Psoas muscle (tissue), 7 donors: ENCODE measurements at regions not wholly inside any gene's neighbourhood (a gene's known extent, or its start where the extent isn't known, plus 50 kb on each side); places are given as distances from the start of the nearest gene placed in this dataset.

Experiments used
- ATAC-seq, 4 donors: fragments of 200-7000 bp; cut with Tn5 transposase; one replicate each; pipeline ENCODE4 v1.9.1; 2020; ENCODE audit warnings: moderate library complexity in 3 of 4, mild to moderate bottlenecking in 2 of 4
- DNase-seq, 2 donors: peaks; one replicate each; pipeline ENCODE4 v3.0.0-alpha.2; 2020
- H3K27ac ChIP-seq: fragments of 200-600 bp; one replicate; pipeline ENCODE4 v1.8.0; 2022
- H3K27me3 ChIP-seq, 3 donors: fragments of 200-600 bp in 1 of 3; one replicate each; pipeline versions ENCODE4 v1.6.1 to v1.8.0; 2013 to 2022; ENCODE audit warnings: low read length in 2 of 3, mild to moderate bottlenecking in 2 of 3, moderate library complexity in 1 of 3; ENCODE audit not compliant: insufficient read depth in 3 of 3
- H3K36me3 ChIP-seq, 2 donors: fragments of 200-600 bp in 1 of 2; one replicate each; pipeline versions ENCODE4 v1.6.1 to v1.8.0; 2013 to 2022; ENCODE audit warnings: low read depth in 1 of 2, mild to moderate bottlenecking in 1 of 2, moderate library complexity in 1 of 2; ENCODE audit not compliant: insufficient read depth in 1 of 2
- H3K4me1 ChIP-seq: fragments of 200-600 bp; one replicate; pipeline ENCODE4 v1.8.0; 2022
- H3K4me3 ChIP-seq: fragments of 200-600 bp; one replicate; pipeline ENCODE4 v1.8.0; 2022; ENCODE audit warnings: mild to moderate bottlenecking
- H3K9me3 ChIP-seq: fragments of 200-600 bp; one replicate; pipeline ENCODE4 v1.8.0; 2022
- CTCF ChIP-seq: fragments of 200-600 bp; IDR thresholded peaks from one replicate; pipeline ENCODE4 v1.8.0; 2022; ENCODE audit warnings: antibody characterized with exemption
- WGBS, 3 donors: extraction: QIAGEN DNeasy Blood & Tissue Kit; methylation state at CpG; one replicate each; pipeline versions ENCODE4 v1.1.6 to v1.1.7; 2013; 5-methylcytosine and 5-hydroxymethylcytosine counted together
- intact Hi-C, 2 donors: fragments of 100-400 bp; cut with DNase I; formaldehyde crosslinking; loops; one replicate each; pipeline versions ENCODE4 v1.11.0 to v1.14.2; 2022
- donor health status: healthy with polysubstance abuse.
- donor health status: DM: no; HTN: no; CAD: no; lungs with moderate emphysema.
- donor health status: Bipolar disorder and iron deficiency.
- donor health status: healthy.
- donor health status: DM: yes; HTN: yes; CAD: no.
- donor health status: DM: no; HTN: no; CAD: no.
- donor health status: DM: yes; HTN: yes; CAD: no.

GRCh38 chr5:133708331-133708850, 96.0 kb upstream of the FSTL4 start:
- DNase-seq = no peak
- Histone ChIP-seq H3K27ac (no peak overlapping the region), H3K4me1 (no peaks in the 10 kb centered on the region), H3K9me3 (no peaks in the 10 kb centered on the region), H3K27me3 (no peaks in the 10 kb centered on the region), H3K36me3 (no peaks in the 10 kb centered on the region), H3K4me3 (no peak overlapping the region)
- 51 to 62% (median 55%) methylated on average over 3 of the region's 3 CpGs for WGBS, 3 donors
- ATAC-seq = no peak
- no peak for TF ChIP-seq CTCF
- intact Hi-C loops = no loop called here

DNA sequence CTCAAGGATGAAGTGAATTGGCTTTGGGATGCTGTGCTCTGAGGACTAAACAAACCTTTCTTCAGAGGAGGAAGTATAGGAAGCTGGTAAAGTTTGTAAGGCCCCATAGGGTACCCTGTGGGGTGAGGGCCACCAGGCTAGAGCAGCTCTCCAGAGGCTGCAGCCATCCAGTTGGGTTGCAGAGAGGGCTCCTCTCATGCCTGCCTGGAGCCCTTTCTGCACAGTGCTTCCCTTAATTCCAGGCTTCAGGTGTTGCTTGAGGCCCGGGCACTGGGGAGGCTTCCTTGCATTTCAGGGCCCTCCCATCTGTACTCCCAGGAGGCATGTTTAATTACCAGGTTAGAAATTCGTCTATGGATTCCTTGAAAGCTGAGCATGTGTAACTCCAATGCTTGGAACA, 95.3 kb upstream of the FSTL4 start:
- no peak overlapping the region for H3K4me3 ChIP-seq
- no peak overlapping the region for H3K27ac ChIP-seq
- DNase-seq = no peak
- intact Hi-C loops = no loop called here
- H3K9me3 ChIP-seq = no peaks in the 10 kb centered on the region
- no peaks in the 10 kb centered on the region for H3K4me1 ChIP-seq
- TF ChIP-seq CTCF = no peak
- no peaks in the 10 kb centered on the region for H3K27me3 ChIP-seq
- 39 to 63% (median 42%) methylated on average over 2 of the region's 2 CpGs for WGBS, 3 donors
- H3K36me3 ChIP-seq = no peaks in the 10 kb centered on the region
- no peak for ATAC-seq

- Histone ChIP-seq H3K9me3 (no peaks in the 10 kb centered on the region), H3K4me3 (no peak overlapping the region), H3K27ac (no peak overlapping the region), H3K36me3 (no peaks in the 10 kb centered on the region), H3K27me3 (no peaks in the 10 kb centered on the region), H3K4me1 (no peaks in the 10 kb centered on the region)
- no peak for TF ChIP-seq CTCF
- DNase-seq (no peak), ATAC-seq (no peak)
- 72 to 77% (median 76%) methylated on average over 10 of the region's 10 CpGs for WGBS, 3 donors
- intact Hi-C loops = no loop called here
Observed at GRCh38 chr5:133706506-133707430, 94.4 kb upstream of the FSTL4 start.

DNA sequence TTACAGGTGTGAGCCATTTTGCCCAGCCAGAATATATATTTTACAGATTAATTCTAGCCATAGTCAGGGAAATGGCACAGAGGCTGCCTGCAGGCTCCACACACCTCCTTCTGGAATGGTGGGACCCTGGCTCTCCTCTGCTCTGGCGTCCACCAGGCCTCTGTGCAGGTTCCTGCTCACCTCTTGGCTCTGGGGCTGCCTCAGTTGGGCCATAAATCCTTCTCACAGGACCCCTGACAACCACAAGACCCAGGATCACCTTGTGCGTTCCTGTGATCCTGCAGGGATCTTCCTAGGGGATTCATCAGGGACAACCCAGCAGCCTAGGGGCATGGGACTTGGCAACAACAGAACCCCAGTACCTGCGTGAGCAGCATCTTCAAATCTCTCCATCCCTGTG, 93.0 kb upstream of the FSTL4 start:
- H3K27me3 ChIP-seq = no peaks in the 10 kb centered on the region
- no peak for TF ChIP-seq CTCF
- intact Hi-C loops = no loop called here
- H3K9me3 ChIP-seq = no peaks in the 10 kb centered on the region
- no peaks in the 10 kb centered on the region for H3K36me3 ChIP-seq
- ATAC-seq (no peak), DNase-seq (no peak)
- whole genome bisulfite sequencing, 3 donors = 79 to 90% (median 88%) methylated on average over 3 of the region's 3 CpGs
- no peak overlapping the region for H3K27ac ChIP-seq
- no peaks in the 10 kb centered on the region for H3K4me1 ChIP-seq
- no peak overlapping the region for H3K4me3 ChIP-seq
